WTC11 (cell line): ENCODE measurements at regions not wholly inside any gene's neighbourhood (a gene's known extent, or its start where the extent isn't known, plus 50 kb on each side); places are given as distances from the start of the nearest gene placed in this dataset.

Experiments used
- ATAC-seq: fragments of 200-7000 bp; cut with Tn5 transposase; 2 replicates; pipeline ENCODE4 v1.10.0; 2021; ENCODE audit warnings: mild to moderate bottlenecking, moderate library complexity
- CTCF ChIA-PET: fragments of 300-600 bp; sonication (Branson Sonifier 250); formaldehyde crosslinking; loops from one replicate; lab custom pipeline; 2021; ENCODE audit warnings: antibody characterized with exemption; lab: Charles Lee
- POLR2A ChIA-PET: fragments of 350-600 bp; sonication (Branson Sonifier 250); formaldehyde crosslinking; loops from one replicate; lab custom pipeline; 2021; ENCODE audit warnings: antibody characterized with exemption; lab: Charles Lee
- DNase-seq: peaks from one replicate; pipeline ENCODE4 v3.0.0; 2021; ENCODE audit warnings: low spot score
- H3K27ac Mint-ChIP-seq: 2 replicates; pipeline ENCODE4 v1.8.0; 2021; ENCODE audit warnings: mixed read lengths
- H3K27me3 Mint-ChIP-seq: 2 replicates; pipeline ENCODE4 v1.8.0; 2021; ENCODE audit warnings: low read depth, mild to moderate bottlenecking, moderate library complexity, mixed read lengths
- H3K36me3 Mint-ChIP-seq: 2 replicates; pipeline ENCODE4 v1.8.0; 2021; ENCODE audit warnings: mixed read lengths
- H3K4me1 Mint-ChIP-seq: 2 replicates; pipeline ENCODE4 v1.8.0; 2022; ENCODE audit warnings: mixed read lengths
- H3K4me3 Mint-ChIP-seq: 2 replicates; pipeline ENCODE4 v1.8.0; 2021; ENCODE audit warnings: mild to moderate bottlenecking, moderate library complexity, mixed read lengths
- H3K9me3 Mint-ChIP-seq: 2 replicates; pipeline ENCODE4 v1.8.0; 2021; ENCODE audit warnings: mixed read lengths
- ATF1 ChIP-seq: sonication (generic); formaldehyde crosslinking; IDR thresholded peaks from 2 replicates; pipeline ENCODE4 v1.8.1; 2023; ENCODE audit warnings: mild to moderate bottlenecking, moderate library complexity, missing genetic modification reagents
- CREB1 ChIP-seq: sonication (generic); formaldehyde crosslinking; IDR thresholded peaks from 2 replicates; pipeline ENCODE4 v1.8.0; 2023; ENCODE audit warnings: mild to moderate bottlenecking, missing genetic modification reagents
- FOXJ3 ChIP-seq: sonication (generic); formaldehyde crosslinking; IDR thresholded peaks from 2 replicates; pipeline ENCODE4 v1.9.0; 2021; ENCODE audit warnings: missing genetic modification reagents, mild to moderate bottlenecking, borderline replicate concordance
- FOXK1 ChIP-seq: sonication (generic); formaldehyde crosslinking; IDR thresholded peaks from 2 replicates; pipeline ENCODE4 v1.8.0; 2022; ENCODE audit warnings: mild to moderate bottlenecking, moderate library complexity, missing genetic modification reagents
- GABPB1 ChIP-seq: sonication (generic); formaldehyde crosslinking; IDR thresholded peaks from 2 replicates; pipeline ENCODE4 v1.8.1; 2023; ENCODE audit warnings: mild to moderate bottlenecking, missing genetic modification reagents
- GRHL2 ChIP-seq: fragments of 250-450 bp; sonication (Bioruptor Pico); IDR thresholded peaks from 2 replicates; pipeline ENCODE4 v1.8.0; 2022; ENCODE audit warnings: mild to moderate bottlenecking, moderate library complexity; ENCODE audit not compliant: insufficient replicate concordance, severe bottlenecking
- JUN ChIP-seq: sonication (generic); formaldehyde crosslinking; IDR thresholded peaks from 2 replicates; pipeline ENCODE4 v1.8.0; 2023; ENCODE audit warnings: mild to moderate bottlenecking, missing genetic modification reagents
- NFATC4 ChIP-seq: fragments of 250-450 bp; sonication (Bioruptor Pico); IDR thresholded peaks from 2 replicates; pipeline ENCODE4 v1.9.0; 2021; ENCODE audit warnings: mild to moderate bottlenecking
- NR3C1 ChIP-seq: sonication (generic); formaldehyde crosslinking; conservative IDR thresholded peaks from 2 replicates; pipeline ENCODE4 v1.8.1; 2023; ENCODE audit warnings: low read depth, mild to moderate bottlenecking, missing genetic modification reagents
- OVOL2 ChIP-seq: fragments of 250-450 bp; sonication (Bioruptor Pico); IDR thresholded peaks from 2 replicates; pipeline ENCODE4 v1.9.0; 2021; ENCODE audit warnings: mild to moderate bottlenecking, borderline replicate concordance
- SMAD3 ChIP-seq: sonication (generic); formaldehyde crosslinking; IDR thresholded peaks from 2 replicates; pipeline ENCODE4 v1.8.0; 2022; ENCODE audit warnings: missing genetic modification reagents, mild to moderate bottlenecking, borderline replicate concordance
- SP1 ChIP-seq: sonication (generic); formaldehyde crosslinking; conservative IDR thresholded peaks from 2 replicates; pipeline ENCODE4 v1.8.1; 2022; ENCODE audit warnings: missing genetic modification reagents
- STAT6 ChIP-seq: sonication (generic); formaldehyde crosslinking; conservative IDR thresholded peaks from 2 replicates; pipeline ENCODE4 v1.8.1; 2023; ENCODE audit warnings: mild to moderate bottlenecking, low read depth, missing genetic modification reagents, moderate library complexity
- ZNF121 ChIP-seq: sonication (generic); formaldehyde crosslinking; IDR thresholded peaks from 2 replicates; pipeline ENCODE4 v1.8.0; 2023; ENCODE audit warnings: missing genetic modification reagents
- ZNF219 ChIP-seq: sonication (generic); formaldehyde crosslinking; IDR thresholded peaks from 2 replicates; pipeline ENCODE4 v1.8.0; 2023; ENCODE audit warnings: missing genetic modification reagents, mild to moderate bottlenecking, borderline replicate concordance
- TF ChIP-seq, protein P1 (sequence below): fragments of 250-450 bp; sonication (Bioruptor Pico); IDR thresholded peaks from 2 replicates; pipeline ENCODE4 v1.9.0; 2021; ENCODE audit warnings: mild to moderate bottlenecking
- TF ChIP-seq, protein P2 (sequence below): sonication (generic); formaldehyde crosslinking; IDR thresholded peaks from 2 replicates; pipeline ENCODE4 v1.8.1; 2022; ENCODE audit warnings: mild to moderate bottlenecking, missing genetic modification reagents, moderate library complexity, borderline replicate concordance
- TF ChIP-seq, protein P3 (sequence below): sonication (generic); formaldehyde crosslinking; IDR thresholded peaks from 2 replicates; pipeline ENCODE4 v1.8.0; 2022; ENCODE audit warnings: mild to moderate bottlenecking, missing genetic modification reagents
- TF ChIP-seq, protein P4 (sequence below): fragments of 250-450 bp; sonication (Bioruptor Pico); IDR thresholded peaks from 2 replicates; pipeline ENCODE4 v1.9.0; 2021; ENCODE audit warnings: mild to moderate bottlenecking

GRCh38 chr13:22655106-22655852, 525.5 kb upstream of the SGCG start:
- Mint-ChIP-seq H3K36me3 (no peaks in the 10 kb centered on the region), H3K27me3 (no peaks in the 10 kb centered on the region; the same call in 1 of the 2 replicates), H3K4me1 (no peaks in the 10 kb centered on the region), H3K4me3 (no peak overlapping the region), H3K27ac (no peak overlapping the region), H3K9me3 (no peaks in the 10 kb centered on the region)
- TF ChIP-seq GRHL2 (CRISPR knock-in tag) (no peak), CREB1 (CRISPR knock-in tag) (no peak), FOXK1 (CRISPR knock-in tag) (no peak), SMAD3 (CRISPR knock-in tag) (no peak), ZNF219 (CRISPR knock-in tag) (no peak), ATF1 (CRISPR knock-in tag) (no peak), ZNF121 (no peak)
- TF ChIP-seq, protein P1, sequence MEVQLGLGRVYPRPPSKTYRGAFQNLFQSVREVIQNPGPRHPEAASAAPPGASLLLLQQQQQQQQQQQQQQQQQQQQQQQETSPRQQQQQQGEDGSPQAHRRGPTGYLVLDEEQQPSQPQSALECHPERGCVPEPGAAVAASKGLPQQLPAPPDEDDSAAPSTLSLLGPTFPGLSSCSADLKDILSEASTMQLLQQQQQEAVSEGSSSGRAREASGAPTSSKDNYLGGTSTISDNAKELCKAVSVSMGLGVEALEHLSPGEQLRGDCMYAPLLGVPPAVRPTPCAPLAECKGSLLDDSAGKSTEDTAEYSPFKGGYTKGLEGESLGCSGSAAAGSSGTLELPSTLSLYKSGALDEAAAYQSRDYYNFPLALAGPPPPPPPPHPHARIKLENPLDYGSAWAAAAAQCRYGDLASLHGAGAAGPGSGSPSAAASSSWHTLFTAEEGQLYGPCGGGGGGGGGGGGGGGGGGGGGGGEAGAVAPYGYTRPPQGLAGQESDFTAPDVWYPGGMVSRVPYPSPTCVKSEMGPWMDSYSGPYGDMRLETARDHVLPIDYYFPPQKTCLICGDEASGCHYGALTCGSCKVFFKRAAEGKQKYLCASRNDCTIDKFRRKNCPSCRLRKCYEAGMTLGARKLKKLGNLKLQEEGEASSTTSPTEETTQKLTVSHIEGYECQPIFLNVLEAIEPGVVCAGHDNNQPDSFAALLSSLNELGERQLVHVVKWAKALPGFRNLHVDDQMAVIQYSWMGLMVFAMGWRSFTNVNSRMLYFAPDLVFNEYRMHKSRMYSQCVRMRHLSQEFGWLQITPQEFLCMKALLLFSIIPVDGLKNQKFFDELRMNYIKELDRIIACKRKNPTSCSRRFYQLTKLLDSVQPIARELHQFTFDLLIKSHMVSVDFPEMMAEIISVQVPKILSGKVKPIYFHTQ: no peak
- TF ChIP-seq, protein P2, sequence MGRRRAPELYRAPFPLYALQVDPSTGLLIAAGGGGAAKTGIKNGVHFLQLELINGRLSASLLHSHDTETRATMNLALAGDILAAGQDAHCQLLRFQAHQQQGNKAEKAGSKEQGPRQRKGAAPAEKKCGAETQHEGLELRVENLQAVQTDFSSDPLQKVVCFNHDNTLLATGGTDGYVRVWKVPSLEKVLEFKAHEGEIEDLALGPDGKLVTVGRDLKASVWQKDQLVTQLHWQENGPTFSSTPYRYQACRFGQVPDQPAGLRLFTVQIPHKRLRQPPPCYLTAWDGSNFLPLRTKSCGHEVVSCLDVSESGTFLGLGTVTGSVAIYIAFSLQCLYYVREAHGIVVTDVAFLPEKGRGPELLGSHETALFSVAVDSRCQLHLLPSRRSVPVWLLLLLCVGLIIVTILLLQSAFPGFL: no peak
- TF ChIP-seq, protein P3, sequence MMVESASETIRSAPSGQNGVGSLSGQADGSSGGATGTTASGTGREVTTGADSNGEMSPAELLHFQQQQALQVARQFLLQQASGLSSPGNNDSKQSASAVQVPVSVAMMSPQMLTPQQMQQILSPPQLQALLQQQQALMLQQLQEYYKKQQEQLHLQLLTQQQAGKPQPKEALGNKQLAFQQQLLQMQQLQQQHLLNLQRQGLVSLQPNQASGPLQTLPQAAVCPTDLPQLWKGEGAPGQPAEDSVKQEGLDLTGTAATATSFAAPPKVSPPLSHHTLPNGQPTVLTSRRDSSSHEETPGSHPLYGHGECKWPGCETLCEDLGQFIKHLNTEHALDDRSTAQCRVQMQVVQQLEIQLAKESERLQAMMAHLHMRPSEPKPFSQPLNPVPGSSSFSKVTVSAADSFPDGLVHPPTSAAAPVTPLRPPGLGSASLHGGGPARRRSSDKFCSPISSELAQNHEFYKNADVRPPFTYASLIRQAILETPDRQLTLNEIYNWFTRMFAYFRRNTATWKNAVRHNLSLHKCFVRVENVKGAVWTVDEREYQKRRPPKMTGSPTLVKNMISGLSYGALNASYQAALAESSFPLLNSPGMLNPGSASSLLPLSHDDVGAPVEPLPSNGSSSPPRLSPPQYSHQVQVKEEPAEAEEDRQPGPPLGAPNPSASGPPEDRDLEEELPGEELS (CRISPR knock-in tag): no peak
- CTCF ChIA-PET: no interaction called here
- no peak for DNase-seq
- POLR2A ChIA-PET: no interaction called here
- no peak for ATAC-seq

- Mint-ChIP-seq H3K4me3 (no peak overlapping the region), H3K27ac (no peak overlapping the region), H3K27me3 (no peaks in the 10 kb centered on the region), H3K9me3 (no peaks in the 10 kb centered on the region), H3K36me3 (no peaks in the 10 kb centered on the region), H3K4me1 (no peaks in the 10 kb centered on the region)
- TF ChIP-seq SP1 (CRISPR knock-in tag) (no peak), STAT6 (CRISPR knock-in tag) (no peak), JUN (CRISPR knock-in tag) (no peak), FOXJ3 (CRISPR knock-in tag) (no peak), OVOL2 (CRISPR knock-in tag) (no peak), NFATC4 (CRISPR knock-in tag) (no peak), NR3C1 (CRISPR knock-in tag) (no peak), GABPB1 (CRISPR knock-in tag) (no peak)
- TF ChIP-seq, protein P4, sequence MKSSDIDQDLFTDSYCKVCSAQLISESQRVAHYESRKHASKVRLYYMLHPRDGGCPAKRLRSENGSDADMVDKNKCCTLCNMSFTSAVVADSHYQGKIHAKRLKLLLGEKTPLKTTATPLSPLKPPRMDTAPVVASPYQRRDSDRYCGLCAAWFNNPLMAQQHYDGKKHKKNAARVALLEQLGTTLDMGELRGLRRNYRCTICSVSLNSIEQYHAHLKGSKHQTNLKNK: no peak
- DNase-seq (no peak), ATAC-seq (no peak)
- ChIA-PET CTCF (no interaction called here), POLR2A (no interaction called here)
These were observed 518.0 kb upstream of the SGCG start for GRCh38 chr13:22662771-22663170.
